GM06990 (cell line): ENCODE measurements at regions not wholly inside any gene's neighbourhood (a gene's known extent, or its start where the extent isn't known, plus 50 kb on each side); places are given as distances from the start of the nearest gene placed in this dataset.

Source experiments
- DNase-seq: peaks from one replicate; pipeline ENCODE4 v3.0.0-alpha.2; 2011; ENCODE audit not compliant: insufficient read length; ENCODE audit errors: extremely low read depth
- H3K27me3 ChIP-seq: replicated peaks from 2 replicates; pipeline ENCODE4 v1.6.0; 2011; ENCODE audit warnings: low read length; ENCODE audit not compliant: control insufficient read depth, insufficient read depth
- H3K36me3 ChIP-seq: 2 replicates; pipeline ENCODE4 v1.5.1; 2011; ENCODE audit warnings: low read length; ENCODE audit not compliant: control insufficient read depth, insufficient read depth
- H3K4me3 ChIP-seq: replicated peaks from 2 replicates; pipeline ENCODE4 v1.5.1; 2011; ENCODE audit warnings: low read depth, mild to moderate bottlenecking, control low read depth, low read length
- CTCF ChIP-seq: IDR thresholded peaks from 2 replicates; pipeline ENCODE4 v1.5.1; 2011; ENCODE audit warnings: low read length, control low read depth, mild to moderate bottlenecking, inconsistent platforms; ENCODE audit not compliant: insufficient read depth, poor library complexity, severe bottlenecking

DNA sequence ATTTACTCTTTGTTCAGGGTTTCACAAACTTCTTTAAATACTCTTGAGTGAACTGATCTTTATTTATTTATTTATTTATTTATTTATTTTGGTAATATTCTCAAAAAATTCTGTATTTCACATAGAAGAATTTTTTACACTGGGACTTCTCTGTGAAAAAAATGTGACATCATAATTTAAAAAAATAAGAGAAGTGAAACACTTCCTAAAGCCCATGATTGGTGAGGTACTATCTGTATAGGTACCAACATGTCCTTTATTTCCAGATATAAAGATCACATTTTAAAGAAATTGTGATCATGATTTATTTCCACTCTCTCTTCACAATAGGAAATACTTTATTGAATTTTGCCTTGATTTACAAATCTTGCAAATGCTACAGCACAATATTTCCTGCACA lies 497.1 kb downstream of the FAT4 start:
- Histone ChIP-seq H3K36me3 (no peaks in the 10 kb centered on the region), H3K4me3 (no peak overlapping the region), H3K27me3 (no peaks in the 10 kb centered on the region)
- DNase-seq = no peak
- no peak for TF ChIP-seq CTCF

DNA sequence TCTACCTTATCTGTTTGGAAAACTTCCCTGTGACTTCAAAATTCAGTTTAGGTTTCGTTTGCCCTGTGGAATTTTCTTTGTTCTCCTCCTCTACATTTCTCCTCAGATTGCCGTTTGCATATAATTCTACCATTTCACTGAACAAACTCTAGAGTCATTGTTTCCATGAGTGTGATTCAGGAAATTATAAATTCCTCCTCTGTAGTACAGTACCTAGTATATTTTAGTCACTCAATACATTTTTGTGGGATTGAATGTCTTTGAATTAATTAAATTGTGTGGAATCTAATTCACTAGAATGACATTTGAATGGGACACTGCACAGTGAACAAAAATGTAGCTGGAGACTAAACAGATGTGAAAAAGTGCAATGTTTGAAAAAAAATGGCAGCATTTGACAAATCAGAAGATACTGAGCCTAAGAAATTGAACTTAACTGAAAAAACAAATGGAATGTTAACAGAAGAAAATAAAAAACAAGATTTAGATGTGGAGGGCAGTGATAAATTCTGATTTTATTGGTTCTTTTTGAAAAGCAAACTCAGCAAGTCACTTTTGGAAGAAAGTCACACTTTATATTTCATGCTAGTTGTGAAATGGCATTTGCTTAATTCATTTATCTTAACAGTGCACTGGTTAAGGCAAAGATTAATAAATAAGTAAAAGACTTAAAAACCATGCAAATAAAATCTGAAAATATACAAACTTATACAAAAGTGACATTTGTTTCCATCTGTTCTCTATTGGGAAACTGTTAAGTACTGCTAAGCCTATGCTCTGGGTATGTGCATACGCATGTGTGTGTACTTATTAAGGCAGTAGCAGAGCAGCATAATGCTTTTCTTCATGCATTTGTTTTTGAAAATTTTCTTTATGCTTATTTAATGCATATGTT lies 512.3 kb downstream of the FAT4 start:
- Histone ChIP-seq H3K4me3 (no peak overlapping the region), H3K36me3 (no peaks in the 10 kb centered on the region), H3K27me3 (no peaks in the 10 kb centered on the region)
- TF ChIP-seq CTCF = no peak
- no peak for DNase-seq

- no peak for TF ChIP-seq CTCF
- Histone ChIP-seq H3K27me3 (no peaks in the 10 kb centered on the region), H3K4me3 (no peak overlapping the region), H3K36me3 (no peaks in the 10 kb centered on the region)
- DNase-seq = no peak
Observed at GRCh38 chr4:125827696-125828052, 512.9 kb downstream of the FAT4 start.

GRCh38 chr4:125828346-125828745 lies 513.6 kb downstream of the FAT4 start:
- Histone ChIP-seq H3K36me3 (no peaks in the 10 kb centered on the region), H3K27me3 (no peaks in the 10 kb centered on the region), H3K4me3 (no peak overlapping the region)
- no peak for TF ChIP-seq CTCF
- no peak for DNase-seq

DNA sequence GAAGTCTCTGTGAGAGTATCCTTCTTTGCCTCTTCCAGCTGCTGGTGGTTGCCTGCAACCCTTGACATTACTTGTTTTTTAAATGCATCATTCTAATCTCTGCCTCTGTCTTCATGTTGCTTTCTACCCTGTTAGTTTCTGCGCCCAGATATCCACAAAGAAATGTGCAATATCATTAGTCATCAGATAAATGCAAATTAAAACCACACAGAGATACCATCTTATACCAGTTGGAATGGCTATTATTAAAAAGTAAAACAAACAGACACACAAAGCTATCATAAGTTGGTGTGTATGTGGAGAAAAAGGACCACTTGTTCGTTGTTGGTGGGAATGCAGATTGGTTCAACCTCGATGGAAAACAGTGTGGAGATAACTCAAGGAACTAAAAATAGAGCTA lies 517.4 kb downstream of the FAT4 start:
- Histone ChIP-seq H3K27me3 (no peaks in the 10 kb centered on the region), H3K4me3 (no peak overlapping the region), H3K36me3 (no peaks in the 10 kb centered on the region)
- no peak for TF ChIP-seq CTCF
- DNase-seq = no peak
